Smooth muscle cell (in vitro differentiated cells): ENCODE measurements at regions not wholly inside any gene's neighbourhood (a gene's known extent, or its start where the extent isn't known, plus 50 kb on each side); places are given as distances from the start of the nearest gene placed in this dataset.

Experiments used
- DNase-seq: peaks from one replicate; lab custom pipeline; 2025; ENCODE audit not compliant: unreplicated experiment; lab: John Stamatoyannopoulos, UW
- H2AFZ ChIP-seq: fragments of 200-600 bp; sonication (generic); 2 replicates; pipeline ENCODE4 v1.6.0; 2016; ENCODE audit warnings: antibody characterized with exemption, low read depth, mild to moderate bottlenecking
- H3F3A ChIP-seq: fragments of 200-600 bp; sonication (generic); 2 replicates; pipeline ENCODE4 v1.6.0; 2017; ENCODE audit warnings: antibody characterized with exemption, low read depth
- H3K27ac ChIP-seq: fragments of 200-600 bp; sonication (generic); 2 replicates; pipeline ENCODE4 v1.5.1; 2016; ENCODE audit warnings: low read depth, mild to moderate bottlenecking
- H3K27me3 ChIP-seq: fragments of 200-600 bp; sonication (generic); 2 replicates; pipeline ENCODE4 v1.6.1; 2016; ENCODE audit warnings: low read depth, mild to moderate bottlenecking
- H3K36me3 ChIP-seq: fragments of 200-600 bp; sonication (generic); 2 replicates; pipeline ENCODE4 v1.5.1; 2016; ENCODE audit warnings: low read depth
- H3K4me1 ChIP-seq: fragments of 200-600 bp; sonication (generic); 2 replicates; pipeline ENCODE4 v1.5.1; 2016; ENCODE audit warnings: low read depth
- H3K4me2 ChIP-seq: fragments of 200-600 bp; sonication (generic); 2 replicates; pipeline ENCODE4 v1.6.0; 2016; ENCODE audit warnings: mild to moderate bottlenecking
- H3K4me3 ChIP-seq: fragments of 200-600 bp; sonication (generic); 2 replicates; pipeline ENCODE4 v1.5.1; 2016; ENCODE audit warnings: mild to moderate bottlenecking
- H3K79me2 ChIP-seq: fragments of 200-600 bp; sonication (generic); 2 replicates; pipeline ENCODE4 v1.6.0; 2016; ENCODE audit warnings: low read depth, mild to moderate bottlenecking
- H3K9ac ChIP-seq: fragments of 200-600 bp; sonication (generic); 2 replicates; pipeline ENCODE4 v1.6.0; 2016; ENCODE audit warnings: low read depth
- H3K9me3 ChIP-seq: fragments of 200-600 bp; sonication (generic); replicated peaks from 2 replicates; pipeline ENCODE4 v1.5.1; 2016; ENCODE audit warnings: low read depth
- H4K20me1 ChIP-seq: fragments of 200-600 bp; sonication (generic); 2 replicates; pipeline ENCODE4 v1.6.0; 2016; ENCODE audit warnings: low read depth
- CTCF ChIP-seq: fragments of 200-600 bp; sonication (generic); IDR thresholded peaks from 2 replicates; pipeline ENCODE4 v1.5.1; 2017; ENCODE audit warnings: borderline replicate concordance, mild to moderate bottlenecking, antibody characterized with exemption; ENCODE audit not compliant: insufficient read depth, poor library complexity, severe bottlenecking
- WGBS: methylation state at CpG from one replicate; pipeline ENCODE4 v1.1.7; 2016; ENCODE audit warnings: low lambda C conversion rate; 5-methylcytosine and 5-hydroxymethylcytosine counted together

GRCh38 chrX:8232406-8232805 is 61.3 kb upstream of the VCX2 start:
- WGBS: 61% methylated on average over 2 of the region's 2 CpGs
- Histone ChIP-seq H2AFZ (no peak overlapping the region), H4K20me1 (no peaks in the 10 kb centered on the region), H3K9me3 (no peaks in the 10 kb centered on the region), H3K36me3 (no peaks in the 10 kb centered on the region), H3F3A (no peaks in the 10 kb centered on the region), H3K4me2 (no peak overlapping the region), H3K27ac (no peak overlapping the region), H3K79me2 (no peaks in the 10 kb centered on the region), H3K27me3 (no peaks in the 10 kb centered on the region), H3K9ac (no peak overlapping the region), H3K4me3 (no peak overlapping the region), H3K4me1 (no peaks in the 10 kb centered on the region)
- TF ChIP-seq CTCF: no peak
- DNase-seq: no peak

DNA sequence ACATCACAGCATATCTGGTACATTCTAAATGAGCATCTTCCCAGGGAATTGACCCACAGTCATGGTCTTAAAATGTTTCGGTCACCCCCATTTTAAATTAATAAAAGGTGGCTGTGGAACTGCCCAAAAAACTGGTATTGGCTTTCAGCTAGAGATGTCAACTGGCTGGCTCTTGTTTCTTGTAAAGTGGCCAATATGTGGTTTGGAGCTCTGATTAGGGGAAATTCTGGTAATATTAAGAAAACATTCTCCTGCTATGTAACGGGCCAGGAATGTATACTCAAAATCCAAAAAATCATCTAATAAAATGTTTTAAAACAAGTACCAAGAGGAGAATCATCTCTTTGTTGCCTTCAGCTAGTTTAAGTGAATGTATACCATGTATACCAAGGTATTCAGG is 62.0 kb upstream of the VCX2 start:
- H3K9me3 ChIP-seq: no peaks in the 10 kb centered on the region
- WGBS: 95% methylated on average over 2 of the region's 2 CpGs
- DNase-seq: no peak
- no peaks in the 10 kb centered on the region for H3K79me2 ChIP-seq
- H2AFZ ChIP-seq: no peak overlapping the region
- no peak for TF ChIP-seq CTCF
- H3K27me3 ChIP-seq: no peaks in the 10 kb centered on the region
- H3K36me3 ChIP-seq: no peaks in the 10 kb centered on the region
- H3K4me1 ChIP-seq: no peaks in the 10 kb centered on the region
- H3K9ac ChIP-seq: no peak overlapping the region
- H3F3A ChIP-seq: no peaks in the 10 kb centered on the region
- no peaks in the 10 kb centered on the region for H4K20me1 ChIP-seq
- H3K27ac ChIP-seq: no peak overlapping the region
- H3K4me3 ChIP-seq: no peak overlapping the region
- no peak overlapping the region for H3K4me2 ChIP-seq

GRCh38 chrX:8235026-8235425 is 64.0 kb upstream of the VCX2 start:
- DNase-seq: no peak

More at GRCh38 chrX:8235026-8235425, 64.0 kb upstream of the VCX2 start:
- no peaks in the 10 kb centered on the region for H3K79me2 ChIP-seq
- H3K27ac ChIP-seq: no peak overlapping the region
- H2AFZ ChIP-seq: no peak overlapping the region
- H3F3A ChIP-seq: no peaks in the 10 kb centered on the region
- H3K4me2 ChIP-seq: no peak overlapping the region
- H3K36me3 ChIP-seq: no peaks in the 10 kb centered on the region
- no peak overlapping the region for H3K9ac ChIP-seq
- TF ChIP-seq CTCF: no peak
- no peaks in the 10 kb centered on the region for H4K20me1 ChIP-seq
- no peaks in the 10 kb centered on the region for H3K9me3 ChIP-seq
- no peaks in the 10 kb centered on the region for H3K27me3 ChIP-seq
- no peak overlapping the region for H3K4me3 ChIP-seq
- H3K4me1 ChIP-seq: no peaks in the 10 kb centered on the region
